Chondrocyte (in vitro differentiated cells): ENCODE measurements at regions not wholly inside any gene's neighbourhood (a gene's known extent, or its start where the extent isn't known, plus 50 kb on each side); places are given as distances from the start of the nearest gene placed in this dataset.

Experiments
- DNase-seq: peaks from one replicate; pipeline ENCODE4 v3.0.0; 2021; ENCODE audit warnings: mixed read lengths, low spot score
- H3K27ac Mint-ChIP-seq: one replicate; pipeline ENCODE4 v1.8.0; 2021; ENCODE audit warnings: mild to moderate bottlenecking, moderate library complexity, mixed read lengths; ENCODE audit not compliant: unreplicated experiment
- H3K27me3 Mint-ChIP-seq: 2 replicates; pipeline ENCODE4 v1.8.0; 2021; ENCODE audit warnings: low read depth, mixed read lengths
- H3K36me3 Mint-ChIP-seq: 2 replicates; pipeline ENCODE4 v1.8.0; 2021; ENCODE audit warnings: low read depth, mixed read lengths
- H3K4me1 Mint-ChIP-seq: 2 replicates; pipeline ENCODE4 v1.8.0; 2021; ENCODE audit warnings: low read depth, mild to moderate bottlenecking, mixed read lengths
- H3K4me3 Mint-ChIP-seq: one replicate; pipeline ENCODE4 v1.8.0; 2021; ENCODE audit warnings: mild to moderate bottlenecking, moderate library complexity, mixed read lengths; ENCODE audit not compliant: unreplicated experiment
- H3K9me3 Mint-ChIP-seq: 2 replicates; pipeline ENCODE4 v1.8.0; 2021; ENCODE audit warnings: low read depth, mixed read lengths
- CTCF ChIP-seq: fragments of 200-600 bp; sonication (generic); IDR thresholded peaks from 2 replicates; pipeline ENCODE4 v1.5.0; 2021; ENCODE audit warnings: antibody characterized with exemption, mild to moderate bottlenecking, moderate library complexity

- H3K36me3 Mint-ChIP-seq: no peaks in the 10 kb centered on the region
- TF ChIP-seq CTCF: no peak
- peaks cover 2% of the 10 kb centered on the region for H3K27me3 Mint-ChIP-seq
- H3K4me3 Mint-ChIP-seq: no peak overlapping the region
- DNase-seq: no peak
- H3K9me3 Mint-ChIP-seq: no peaks in the 10 kb centered on the region
- no peaks in the 10 kb centered on the region for H3K4me1 Mint-ChIP-seq
- H3K27ac Mint-ChIP-seq: no peak overlapping the region
Observed at GRCh38 chr10:106308284-106308683, 856.2 kb downstream of the SORCS1 start.

- no peak overlapping the region for H3K4me3 Mint-ChIP-seq
- DNase-seq: no peak
- H3K27me3 Mint-ChIP-seq: peaks cover 2% of the 10 kb centered on the region
- TF ChIP-seq CTCF: no peak
- no peaks in the 10 kb centered on the region for H3K4me1 Mint-ChIP-seq
- no peaks in the 10 kb centered on the region for H3K36me3 Mint-ChIP-seq
- peaks cover 3% of the 10 kb centered on the region for H3K9me3 Mint-ChIP-seq
- no peak overlapping the region for H3K27ac Mint-ChIP-seq
Observed at GRCh38 chr10:106304056-106304455, 860.5 kb downstream of the SORCS1 start.

- H3K4me3 Mint-ChIP-seq: no peak overlapping the region
- no peaks in the 10 kb centered on the region for H3K36me3 Mint-ChIP-seq
- peaks cover 3% of the 10 kb centered on the region for H3K9me3 Mint-ChIP-seq
- TF ChIP-seq CTCF: no peak
- H3K27ac Mint-ChIP-seq: no peak overlapping the region
- no peak for DNase-seq
- no peaks in the 10 kb centered on the region for H3K4me1 Mint-ChIP-seq
- H3K27me3 Mint-ChIP-seq: peaks cover 2% of the 10 kb centered on the region
Observed at GRCh38 chr10:106302961-106303360, 861.5 kb downstream of the SORCS1 start.

- Mint-ChIP-seq H3K4me1 (no peaks in the 10 kb centered on the region), H3K27me3 (no peaks in the 10 kb centered on the region), H3K4me3 (no peak overlapping the region), H3K9me3 (peaks cover 3% of the 10 kb centered on the region), H3K36me3 (no peaks in the 10 kb centered on the region), H3K27ac (no peak overlapping the region)
- TF ChIP-seq CTCF: no peak
- no peak for DNase-seq
Observed at GRCh38 chr10:106301146-106301545, 863.4 kb downstream of the SORCS1 start.

GRCh38 chr10:106296750-106297392 lies 867.6 kb downstream of the SORCS1 start:
- H3K4me3 Mint-ChIP-seq: no peak overlapping the region
- H3K27ac Mint-ChIP-seq: no peak overlapping the region
- no peaks in the 10 kb centered on the region for H3K27me3 Mint-ChIP-seq
- no peak for DNase-seq
- peaks cover 3% of the 10 kb centered on the region for H3K9me3 Mint-ChIP-seq
- no peaks in the 10 kb centered on the region for H3K36me3 Mint-ChIP-seq
- H3K4me1 Mint-ChIP-seq: no peaks in the 10 kb centered on the region
- no peak for TF ChIP-seq CTCF
